GM12872 (cell line): ENCODE measurements at regions not wholly inside any gene's neighbourhood (a gene's known extent, or its start where the extent isn't known, plus 50 kb on each side); places are given as distances from the start of the nearest gene placed in this dataset.

Experiments used
- CTCF ChIP-seq: IDR thresholded peaks from 3 replicates; pipeline ENCODE4 v1.5.1; 2011; ENCODE audit warnings: low read depth, mild to moderate bottlenecking, low read length, moderate library complexity; ENCODE audit not compliant: insufficient read depth

- no peak for TF ChIP-seq CTCF
Measured at GRCh38 chr2:147227313-147227712, 617.5 kb upstream of the ACVR2A start.

GRCh38 chr2:147224070-147224469 is 620.8 kb upstream of the ACVR2A start:
- TF ChIP-seq CTCF, result no peak

- no peak for TF ChIP-seq CTCF
Measured at GRCh38 chr2:147223553-147224060, 621.2 kb upstream of the ACVR2A start.

GRCh38 chr2:147223119-147223518 is 621.7 kb upstream of the ACVR2A start:
- TF ChIP-seq CTCF, result no peak

- no peak for TF ChIP-seq CTCF
Measured at GRCh38 chr2:147222506-147222905, 622.3 kb upstream of the ACVR2A start.

- TF ChIP-seq CTCF, result no peak
Measured at GRCh38 chr2:147214914-147215313, 629.9 kb upstream of the ACVR2A start.

- TF ChIP-seq CTCF, result no peak
Measured at GRCh38 chr2:147211484-147211883, 633.3 kb upstream of the ACVR2A start.

- TF ChIP-seq CTCF, result no peak
Measured at GRCh38 chr2:147204102-147204501, 640.7 kb upstream of the ACVR2A start.
